ENCODE measurements at regions not wholly inside any gene's neighbourhood (a gene's known extent, or its start where the extent isn't known, plus 50 kb on each side); places are given as distances from the start of the nearest gene placed in this dataset.
"Not testable (repeated sequence)": the region's sequence is repeated elsewhere in the genome, so short reads cannot be mapped to it uniquely, and the experiment has no call there.

GRCh38 chr5:127216898-127217675 is 73.5 kb upstream of the MEGF10 start (continued):
- no peak for TF ChIP-seq FOXM1 (IDR thresholded peaks at IDR 0.05; ENCODE audit: low read depth)
- TF ChIP-seq TEAD4 (IDR thresholded peaks at IDR 0.05; ENCODE audit: borderline replicate concordance, insufficient read depth), result no peak
- no peak for TF ChIP-seq RXRA (IDR thresholded peaks at IDR 0.05; ENCODE audit: borderline replicate concordance, low read depth)
- TF ChIP-seq JUND (IDR thresholded peaks at IDR 0.05), result no peak
- TF ChIP-seq EZH2phosphoT487 (IDR thresholded peaks at IDR 0.05; ENCODE audit: borderline replicate concordance, low read depth), result no peak
- no peak for TF ChIP-seq SMC3 (IDR thresholded peaks at IDR 0.05; ENCODE audit: low read depth, low read length)
- TF ChIP-seq PBX3 (IDR thresholded peaks at IDR 0.05), result no peak
- no peak for TF ChIP-seq GATA2 (CRISPR knock-in tag; IDR thresholded peaks at IDR 0.05)

DNA sequence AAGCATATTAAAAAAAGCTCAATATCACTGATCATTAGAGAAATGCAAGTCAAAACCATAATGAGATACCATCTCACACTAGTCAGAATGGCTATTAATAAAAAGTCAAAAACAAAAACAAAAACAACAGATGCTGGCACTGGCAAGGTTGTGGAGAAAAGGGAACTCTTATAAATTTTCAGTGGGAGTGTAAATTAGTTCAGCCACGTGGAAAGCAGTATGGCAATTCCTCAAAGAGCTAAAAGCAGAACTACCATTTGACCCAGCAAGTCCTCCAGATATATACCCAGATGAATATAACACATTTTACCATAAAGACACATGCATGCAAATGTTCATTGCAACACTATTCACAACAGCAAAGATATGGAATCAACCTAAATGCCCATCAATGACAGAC is 68.7 kb upstream of the MEGF10 start:
- H3K4me1 ChIP-seq (ENCODE audit: control insufficient read depth in 1 of 2, insufficient read depth in 2 of 2, low read depth in 1 of 2, low read length in 1 of 2); H3K4me2 ChIP-seq; H3K9me3 ChIP-seq; H3K4me3 ChIP-seq (ENCODE audit: low read depth in 2 of 2, low read length in 1 of 2); H2AFZ ChIP-seq (ENCODE audit: low read depth); H3F3A ChIP-seq (replicated peaks; ENCODE audit: insufficient read depth); H3K9me2 ChIP-seq; DNase-seq; H4K20me1 ChIP-seq (ENCODE audit: insufficient read depth); CTCF ChIA-PET; POLR2A ChIA-PET; H3K79me2 ChIP-seq (ENCODE audit: insufficient read depth); H3K27ac ChIP-seq (ENCODE audit: low read depth in 2 of 2, low read length in 1 of 2); H3K36me3 ChIP-seq (replicated peaks in 1 of 2; ENCODE audit: control insufficient read depth in 1 of 2, insufficient read depth in 2 of 2, low read length in 1 of 2); H3K9ac ChIP-seq; H3K27me3 ChIP-seq (ENCODE audit: insufficient read depth): not testable (repeated sequence)
- WGBS (ENCODE audit: low lambda C conversion rate), result 11% methylated on average over 1 of the region's 1 CpG

DNA sequence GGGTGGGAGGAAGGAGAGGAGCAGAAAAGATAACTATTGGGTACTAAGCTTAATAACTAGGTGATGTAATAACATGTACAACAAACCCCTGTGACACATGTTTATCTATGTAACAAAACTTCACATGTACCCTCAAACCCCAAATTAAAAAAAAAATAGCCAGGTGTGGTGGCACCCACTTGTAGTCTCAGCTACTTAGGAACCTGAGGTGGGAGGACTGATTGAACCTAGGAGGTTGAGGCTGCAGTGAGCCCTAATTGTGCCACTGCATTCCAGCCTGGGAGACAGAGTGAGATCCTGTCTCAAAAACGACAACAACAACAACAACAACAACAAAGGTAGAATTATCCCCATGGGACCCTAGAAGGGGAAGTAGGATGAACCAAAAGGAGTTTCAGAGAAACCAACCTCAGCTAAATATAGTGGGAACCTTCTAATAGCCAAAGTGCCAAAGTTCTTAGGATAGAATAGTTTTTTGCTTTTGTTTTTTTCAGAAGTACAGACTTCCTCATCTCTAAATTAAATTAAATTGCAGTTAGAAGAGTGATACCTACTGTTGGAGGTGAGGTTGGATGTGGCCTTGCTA is 67.9 kb upstream of the MEGF10 start:
- CTCF ChIA-PET, result not testable (repeated sequence)

More for the DNA sequence above, 67.9 kb upstream of the MEGF10 start:
- H2AFZ ChIP-seq (ENCODE audit: low read depth); H3K36me3 ChIP-seq (replicated peaks in 1 of 2; ENCODE audit: control insufficient read depth in 1 of 2, insufficient read depth in 2 of 2, low read length in 1 of 2); H3K4me1 ChIP-seq (ENCODE audit: control insufficient read depth in 1 of 2, insufficient read depth in 2 of 2, low read depth in 1 of 2, low read length in 1 of 2); DNase-seq; H3K27ac ChIP-seq (ENCODE audit: low read depth in 2 of 2, low read length in 1 of 2); H3K9me2 ChIP-seq; H3K27me3 ChIP-seq (ENCODE audit: insufficient read depth); H3K9ac ChIP-seq; H3F3A ChIP-seq (replicated peaks; ENCODE audit: insufficient read depth); POLR2A ChIA-PET; H3K4me2 ChIP-seq; H3K9me3 ChIP-seq; H3K4me3 ChIP-seq (ENCODE audit: low read depth in 2 of 2, low read length in 1 of 2); H4K20me1 ChIP-seq (ENCODE audit: insufficient read depth); H3K79me2 ChIP-seq (ENCODE audit: insufficient read depth): not testable (repeated sequence)
- 65% methylated on average over 1 of the region's 1 CpG for WGBS (ENCODE audit: low lambda C conversion rate)

Measured in SK-N-SH (cell line).